ENCODE measurements at regions not wholly inside any gene's neighbourhood (a gene's known extent, or its start where the extent isn't known, plus 50 kb on each side); places are given as distances from the start of the nearest gene placed in this dataset.

- DNase-seq (ENCODE audit: low spot score) = no peak
Measured at GRCh38 chr21:28750565-28750964, 242.1 kb downstream of the LTN1 start.

- no peak for DNase-seq (ENCODE audit: low spot score)
Measured at GRCh38 chr21:28749536-28749935, 243.1 kb downstream of the LTN1 start.

GRCh38 chr21:28747464-28747863, 245.2 kb downstream of the LTN1 start:
- DNase-seq (ENCODE audit: low spot score) = no peak

- DNase-seq (ENCODE audit: low spot score) = no peak
Measured at GRCh38 chr21:28746166-28746565, 246.5 kb downstream of the LTN1 start.

- DNase-seq (ENCODE audit: low spot score) = peak; percentile 17
Measured at GRCh38 chr21:28745131-28746016, 247.3 kb downstream of the LTN1 start.

GRCh38 chr21:28743723-28744122, 249.0 kb downstream of the LTN1 start:
- no peak for DNase-seq (ENCODE audit: low spot score)

GRCh38 chr21:28742527-28742926, 250.2 kb downstream of the LTN1 start:
- no peak for DNase-seq (ENCODE audit: low spot score)

GRCh38 chr21:28740125-28740524, 252.6 kb downstream of the LTN1 start:
- no peak for DNase-seq (ENCODE audit: low spot score)

- no peak for DNase-seq (ENCODE audit: low spot score)
Measured at GRCh38 chr21:28738882-28739281, 253.8 kb downstream of the LTN1 start.

GRCh38 chr21:28738420-28738704, 254.3 kb downstream of the LTN1 start:
- no peak for DNase-seq (ENCODE audit: low spot score)

GRCh38 chr21:28737674-28738419, 254.8 kb downstream of the LTN1 start:
- no peak for DNase-seq (ENCODE audit: low spot score)

GRCh38 chr21:28734522-28735175, 258.0 kb downstream of the LTN1 start:
- DNase-seq (ENCODE audit: low spot score) = no peak

GRCh38 chr21:28731700-28732321, 260.9 kb downstream of the LTN1 start:
- DNase-seq (ENCODE audit: low spot score) = no peak

- no peak for DNase-seq (ENCODE audit: low spot score)
Measured at GRCh38 chr21:28729887-28730286, 262.8 kb downstream of the LTN1 start.

GRCh38 chr21:28727809-28728208, 264.9 kb downstream of the LTN1 start:
- DNase-seq (ENCODE audit: low spot score) = no peak

- no peak for DNase-seq (ENCODE audit: low spot score)
Measured at GRCh38 chr21:28725396-28725795, 267.3 kb downstream of the LTN1 start.

GRCh38 chr21:28723646-28724045, 269.0 kb downstream of the LTN1 start:
- DNase-seq (ENCODE audit: low spot score) = no peak

GRCh38 chr21:28719723-28720122, 273.0 kb downstream of the LTN1 start:
- no peak for DNase-seq (ENCODE audit: low spot score)

GRCh38 chr21:28714777-28715464, 277.8 kb downstream of the LTN1 start:
- DNase-seq (ENCODE audit: low spot score) = no peak

GRCh38 chr21:28712411-28712810, 280.3 kb downstream of the LTN1 start:
- no peak for DNase-seq (ENCODE audit: low spot score)

GRCh38 chr21:28705616-28706015, 287.1 kb downstream of the LTN1 start:
- DNase-seq (ENCODE audit: low spot score) = no peak

GRCh38 chr21:28704746-28705145, 287.9 kb downstream of the LTN1 start:
- no peak for DNase-seq (ENCODE audit: low spot score)
